Thyroid gland (tissue), 4 donors: ENCODE measurements at regions not wholly inside any gene's neighbourhood (a gene's known extent, or its start where the extent isn't known, plus 50 kb on each side); places are given as distances from the start of the nearest gene placed in this dataset.

Experiments used
- POLR2A ChIP-seq, 2 donors: fragments of 450-650 bp; IDR thresholded peaks; one replicate each; pipeline ENCODE4 v1.6.1; 2017; ENCODE audit warnings: antibody characterized with exemption in 2 of 2, mild to moderate bottlenecking in 2 of 2, moderate library complexity in 1 of 2
- TF ChIP-seq, protein P1 (sequence below), 6 experiments: fragments of 200-600 bp in 3 of 6; fragments of 450-650 bp in 3 of 6; sonication (generic) in 3 of 6; IDR thresholded peaks; one replicate each; pipeline ENCODE4 v1.5.1; 2016 to 2019; ENCODE audit warnings: antibody characterized with exemption in 6 of 6, mild to moderate bottlenecking in 2 of 6, inconsistent platforms in 1 of 6, moderate library complexity in 1 of 6

GRCh38 chr6:165716886-165717285 lies 53.8 kb upstream of the PDE10A start:
- TF ChIP-seq, protein P1, sequence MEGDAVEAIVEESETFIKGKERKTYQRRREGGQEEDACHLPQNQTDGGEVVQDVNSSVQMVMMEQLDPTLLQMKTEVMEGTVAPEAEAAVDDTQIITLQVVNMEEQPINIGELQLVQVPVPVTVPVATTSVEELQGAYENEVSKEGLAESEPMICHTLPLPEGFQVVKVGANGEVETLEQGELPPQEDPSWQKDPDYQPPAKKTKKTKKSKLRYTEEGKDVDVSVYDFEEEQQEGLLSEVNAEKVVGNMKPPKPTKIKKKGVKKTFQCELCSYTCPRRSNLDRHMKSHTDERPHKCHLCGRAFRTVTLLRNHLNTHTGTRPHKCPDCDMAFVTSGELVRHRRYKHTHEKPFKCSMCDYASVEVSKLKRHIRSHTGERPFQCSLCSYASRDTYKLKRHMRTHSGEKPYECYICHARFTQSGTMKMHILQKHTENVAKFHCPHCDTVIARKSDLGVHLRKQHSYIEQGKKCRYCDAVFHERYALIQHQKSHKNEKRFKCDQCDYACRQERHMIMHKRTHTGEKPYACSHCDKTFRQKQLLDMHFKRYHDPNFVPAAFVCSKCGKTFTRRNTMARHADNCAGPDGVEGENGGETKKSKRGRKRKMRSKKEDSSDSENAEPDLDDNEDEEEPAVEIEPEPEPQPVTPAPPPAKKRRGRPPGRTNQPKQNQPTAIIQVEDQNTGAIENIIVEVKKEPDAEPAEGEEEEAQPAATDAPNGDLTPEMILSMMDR (IDR thresholded peaks at IDR 0.05): no peak
- TF ChIP-seq POLR2A (IDR thresholded peaks at IDR 0.05): no peak
